Smooth muscle cell (in vitro differentiated cells): ENCODE measurements at regions not wholly inside any gene's neighbourhood (a gene's known extent, or its start where the extent isn't known, plus 50 kb on each side); places are given as distances from the start of the nearest gene placed in this dataset.

Experiments
- DNase-seq: peaks from one replicate; lab custom pipeline; 2025; ENCODE audit not compliant: unreplicated experiment; lab: John Stamatoyannopoulos, UW
- H2AFZ ChIP-seq: fragments of 200-600 bp; sonication (generic); 2 replicates; pipeline ENCODE4 v1.6.0; 2016; ENCODE audit warnings: antibody characterized with exemption, low read depth, mild to moderate bottlenecking
- H3F3A ChIP-seq: fragments of 200-600 bp; sonication (generic); 2 replicates; pipeline ENCODE4 v1.6.0; 2017; ENCODE audit warnings: antibody characterized with exemption, low read depth
- H3K27ac ChIP-seq: fragments of 200-600 bp; sonication (generic); 2 replicates; pipeline ENCODE4 v1.5.1; 2016; ENCODE audit warnings: low read depth, mild to moderate bottlenecking
- H3K27me3 ChIP-seq: fragments of 200-600 bp; sonication (generic); 2 replicates; pipeline ENCODE4 v1.6.1; 2016; ENCODE audit warnings: low read depth, mild to moderate bottlenecking
- H3K36me3 ChIP-seq: fragments of 200-600 bp; sonication (generic); 2 replicates; pipeline ENCODE4 v1.5.1; 2016; ENCODE audit warnings: low read depth
- H3K4me1 ChIP-seq: fragments of 200-600 bp; sonication (generic); 2 replicates; pipeline ENCODE4 v1.5.1; 2016; ENCODE audit warnings: low read depth
- H3K4me2 ChIP-seq: fragments of 200-600 bp; sonication (generic); 2 replicates; pipeline ENCODE4 v1.6.0; 2016; ENCODE audit warnings: mild to moderate bottlenecking
- H3K4me3 ChIP-seq: fragments of 200-600 bp; sonication (generic); 2 replicates; pipeline ENCODE4 v1.5.1; 2016; ENCODE audit warnings: mild to moderate bottlenecking
- H3K79me2 ChIP-seq: fragments of 200-600 bp; sonication (generic); 2 replicates; pipeline ENCODE4 v1.6.0; 2016; ENCODE audit warnings: low read depth, mild to moderate bottlenecking
- H3K9ac ChIP-seq: fragments of 200-600 bp; sonication (generic); 2 replicates; pipeline ENCODE4 v1.6.0; 2016; ENCODE audit warnings: low read depth
- H3K9me3 ChIP-seq: fragments of 200-600 bp; sonication (generic); replicated peaks from 2 replicates; pipeline ENCODE4 v1.5.1; 2016; ENCODE audit warnings: low read depth
- H4K20me1 ChIP-seq: fragments of 200-600 bp; sonication (generic); 2 replicates; pipeline ENCODE4 v1.6.0; 2016; ENCODE audit warnings: low read depth
- CTCF ChIP-seq: fragments of 200-600 bp; sonication (generic); IDR thresholded peaks from 2 replicates; pipeline ENCODE4 v1.5.1; 2017; ENCODE audit warnings: borderline replicate concordance, mild to moderate bottlenecking, antibody characterized with exemption; ENCODE audit not compliant: insufficient read depth, poor library complexity, severe bottlenecking
- WGBS: methylation state at CpG from one replicate; pipeline ENCODE4 v1.1.7; 2016; ENCODE audit warnings: low lambda C conversion rate; 5-methylcytosine and 5-hydroxymethylcytosine counted together

DNA sequence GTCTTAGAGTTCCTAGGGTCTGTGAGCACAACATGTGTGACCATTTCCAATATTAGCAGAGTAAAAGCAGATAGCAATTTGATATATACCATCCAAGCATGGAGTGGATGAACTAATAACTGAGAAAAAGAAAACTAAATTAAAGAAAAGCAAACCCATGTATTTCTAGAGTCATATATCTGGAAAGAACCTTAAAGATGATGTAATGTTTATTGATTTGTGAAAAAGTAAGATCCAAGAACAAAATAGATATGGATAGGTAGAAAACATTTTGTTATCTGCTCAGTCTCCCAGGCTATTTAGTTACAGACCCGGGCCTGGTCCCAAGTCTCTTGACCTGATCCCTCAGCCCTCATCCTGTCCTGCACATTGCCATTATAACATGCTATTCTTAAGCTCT is 526.8 kb downstream of the EPM2A start:
- Histone ChIP-seq H3F3A (peaks cover 9% of the 10 kb centered on the region), H3K9ac (no peak overlapping the region), H3K4me3 (no peak overlapping the region), H3K27ac (no peak overlapping the region), H2AFZ (no peak overlapping the region), H3K4me2 (no peak overlapping the region), H3K36me3 (no peaks in the 10 kb centered on the region), H3K27me3 (no peaks in the 10 kb centered on the region), H3K9me3 (no peaks in the 10 kb centered on the region), H3K4me1 (no peaks in the 10 kb centered on the region), H3K79me2 (no peaks in the 10 kb centered on the region), H4K20me1 (no peaks in the 10 kb centered on the region)
- no peak for DNase-seq
- no peak for TF ChIP-seq CTCF
- 91% methylated on average over 1 of the region's 1 CpG for WGBS

DNA sequence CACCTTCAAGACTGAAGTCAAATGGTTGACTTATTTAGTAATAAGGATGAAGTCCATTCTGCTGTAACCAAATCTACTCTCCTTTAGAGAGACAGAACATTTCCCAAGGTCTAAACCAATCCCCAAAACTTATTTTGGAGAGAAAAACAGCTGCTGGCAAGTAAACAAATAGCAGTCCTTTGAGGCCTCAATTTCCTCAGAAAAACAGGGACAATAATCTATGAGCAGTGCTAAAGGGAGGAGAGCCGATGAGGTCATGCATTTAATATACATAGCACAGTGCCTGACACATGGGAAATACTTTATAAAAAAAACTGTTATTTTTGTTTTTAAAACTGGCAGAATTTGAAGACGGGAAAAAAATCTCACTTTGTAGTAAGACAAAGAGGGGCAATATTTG is 526.0 kb downstream of the EPM2A start:
- Histone ChIP-seq H3K27me3 (no peaks in the 10 kb centered on the region), H3K9me3 (no peaks in the 10 kb centered on the region), H3K9ac (no peak overlapping the region), H3F3A (peaks cover 9% of the 10 kb centered on the region), H3K36me3 (no peaks in the 10 kb centered on the region), H2AFZ (no peak overlapping the region), H3K4me1 (no peaks in the 10 kb centered on the region), H3K4me2 (no peak overlapping the region), H3K4me3 (no peak overlapping the region), H4K20me1 (no peaks in the 10 kb centered on the region), H3K27ac (no peak overlapping the region), H3K79me2 (no peaks in the 10 kb centered on the region)
- 88% methylated on average over 2 of the region's 2 CpGs for WGBS
- TF ChIP-seq CTCF = no peak
- no peak for DNase-seq

DNA sequence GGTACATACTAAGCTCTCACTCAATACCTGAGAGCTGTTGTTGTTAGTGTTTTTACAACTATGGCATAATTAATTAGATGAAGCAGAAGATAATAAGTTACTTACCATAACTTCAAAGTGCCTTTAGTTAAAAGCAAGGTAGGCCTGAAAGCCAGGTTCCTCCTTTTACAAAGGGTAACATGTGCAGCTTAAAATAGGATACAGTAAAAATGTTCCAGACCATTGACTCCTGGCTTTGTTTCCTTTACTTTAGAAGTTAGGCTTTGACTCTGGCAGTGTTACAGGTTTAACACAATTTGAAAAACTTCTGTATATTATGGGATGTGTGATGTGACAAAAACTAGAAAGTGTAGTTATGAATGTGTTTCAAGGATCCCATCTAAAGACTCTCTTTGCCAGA is 522.5 kb downstream of the EPM2A start:
- Histone ChIP-seq H3K4me2 (no peak overlapping the region), H3K4me3 (no peak overlapping the region), H3F3A (no peaks in the 10 kb centered on the region), H3K27ac (no peak overlapping the region), H3K9me3 (no peaks in the 10 kb centered on the region), H3K9ac (no peak overlapping the region), H3K27me3 (no peaks in the 10 kb centered on the region), H3K4me1 (no peaks in the 10 kb centered on the region), H4K20me1 (no peaks in the 10 kb centered on the region), H2AFZ (no peak overlapping the region), H3K36me3 (no peaks in the 10 kb centered on the region), H3K79me2 (no peaks in the 10 kb centered on the region)
- DNase-seq = no peak
- no peak for TF ChIP-seq CTCF

DNA sequence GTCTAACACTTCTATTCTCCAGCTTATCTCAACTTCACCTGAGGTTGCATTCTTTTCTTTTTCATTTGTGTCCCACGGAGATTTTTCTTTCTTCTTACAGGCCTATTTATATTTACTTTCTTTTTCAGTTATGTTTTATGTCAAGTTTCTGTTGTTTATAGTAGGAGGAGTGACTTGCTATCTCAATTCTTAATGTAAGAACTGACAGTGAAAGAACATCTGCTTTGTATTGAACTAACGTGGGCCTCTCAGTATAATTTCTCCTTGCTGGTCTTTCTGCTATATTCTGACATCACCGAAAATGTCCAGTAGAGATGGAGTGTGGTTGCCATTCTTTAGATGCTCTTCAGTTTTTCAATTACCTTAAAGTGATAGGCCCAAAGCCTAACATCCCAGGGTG is 521.7 kb downstream of the EPM2A start:
- H3F3A ChIP-seq = no peaks in the 10 kb centered on the region
- no peaks in the 10 kb centered on the region for H3K4me1 ChIP-seq
- no peak for TF ChIP-seq CTCF
- no peaks in the 10 kb centered on the region for H3K79me2 ChIP-seq
- no peaks in the 10 kb centered on the region for H3K27me3 ChIP-seq
- H3K27ac ChIP-seq = no peak overlapping the region
- no peak overlapping the region for H3K9ac ChIP-seq
- H3K9me3 ChIP-seq = no peaks in the 10 kb centered on the region
- H4K20me1 ChIP-seq = no peaks in the 10 kb centered on the region
- WGBS = 67% methylated on average over 3 of the region's 3 CpGs
- H3K36me3 ChIP-seq = no peaks in the 10 kb centered on the region
- no peak overlapping the region for H3K4me2 ChIP-seq
- H2AFZ ChIP-seq = peak overlapping the region; percentile 20
- H3K4me3 ChIP-seq = no peak overlapping the region
- no peak for DNase-seq
